Breast epithelium (tissue), 4 donors: ENCODE measurements at regions not wholly inside any gene's neighbourhood (a gene's known extent, or its start where the extent isn't known, plus 50 kb on each side); places are given as distances from the start of the nearest gene placed in this dataset.

Experiments
- DNase-seq, 2 donors: peaks; one replicate each; pipeline ENCODE4 v3.0.0-alpha.2; 2019; ENCODE audit warnings: low spot score in 2 of 2
- H3K27ac ChIP-seq, 2 donors: fragments of 200-600 bp; sonication (generic) in 1 of 2; one replicate each; pipeline ENCODE4 v1.5.1; 2016 to 2019; ENCODE audit warnings: mild to moderate bottlenecking in 1 of 2
- H3K27me3 ChIP-seq, 2 donors: fragments of 200-600 bp; sonication (generic) in 1 of 2; one replicate each; pipeline versions ENCODE4 v1.5.1 to v1.6.0; 2017 to 2019; ENCODE audit warnings: control low read depth in 1 of 2, mild to moderate bottlenecking in 1 of 2
- H3K36me3 ChIP-seq: fragments of 200-600 bp; one replicate; pipeline ENCODE4 v1.5.1; 2019
- H3K4me1 ChIP-seq, 2 donors: fragments of 200-600 bp; sonication (generic); one replicate each; pipeline ENCODE4 v1.5.1; 2016 to 2019; ENCODE audit warnings: control low read depth in 1 of 2
- H3K4me3 ChIP-seq, 3 donors: fragments of 200-600 bp; sonication (generic); 1 replicate in 2 of 3; 2 replicates in 1 of 3; pipeline ENCODE4 v1.5.1; 2016 to 2019; ENCODE audit warnings: mild to moderate bottlenecking in 3 of 3, moderate library complexity in 2 of 3
- H3K9me3 ChIP-seq, 2 donors: fragments of 200-600 bp; sonication (generic) in 1 of 2; one replicate each; pipeline ENCODE4 v1.5.1; 2016 to 2019; ENCODE audit warnings: control low read depth in 1 of 2
- CTCF ChIP-seq, 3 donors: fragments of 450-650 bp; IDR thresholded peaks; one replicate each; pipeline ENCODE4 v1.5.1; 2016 to 2017; ENCODE audit warnings: antibody characterized with exemption in 3 of 3, mild to moderate bottlenecking in 3 of 3, moderate library complexity in 3 of 3
- POLR2A ChIP-seq: fragments of 450-650 bp; IDR thresholded peaks from one replicate; pipeline ENCODE4 v1.6.1; 2016; ENCODE audit warnings: antibody characterized with exemption, mild to moderate bottlenecking, moderate library complexity
- POLR2AphosphoS5 ChIP-seq, 3 donors: sonication (generic); formaldehyde crosslinking; IDR thresholded peaks; one replicate each; pipeline ENCODE4 v1.6.1; 2017; ENCODE audit warnings: antibody characterized with exemption in 3 of 3
- intact Hi-C: fragments of 100-400 bp; cut with DNase I; formaldehyde crosslinking; loops from one replicate; pipeline ENCODE4 v1.15.1; 2023; ENCODE audit warnings: low total_unique reads

GRCh38 chr12:88638966-88639760, 58.9 kb upstream of the KITLG start:
- Histone ChIP-seq H3K27ac (no peak overlapping the region), H3K4me1 (no peaks in the 10 kb centered on the region), H3K4me3 (no peak overlapping the region), H3K36me3 (no peaks in the 10 kb centered on the region), H3K9me3 (no peaks in the 10 kb centered on the region), H3K27me3 (no peaks in the 10 kb centered on the region)
- no peak for DNase-seq
- TF ChIP-seq POLR2AphosphoS5 (IDR thresholded peaks at IDR 0.05) (no peak), POLR2A (no peak), CTCF (IDR thresholded peaks at IDR 0.05) (no peak)
- intact Hi-C loops, result no loop called here

- Histone ChIP-seq H3K27me3 (no peaks in the 10 kb centered on the region), H3K4me1 (no peaks in the 10 kb centered on the region), H3K36me3 (no peaks in the 10 kb centered on the region), H3K27ac (no peak overlapping the region), H3K9me3 (no peaks in the 10 kb centered on the region), H3K4me3 (no peak overlapping the region)
- DNase-seq, result no peak
- TF ChIP-seq CTCF (IDR thresholded peaks at IDR 0.05), result no peak
- TF ChIP-seq POLR2A, result no peak
- TF ChIP-seq POLR2AphosphoS5 (IDR thresholded peaks at IDR 0.05), result no peak
- intact Hi-C loops, result no loop called here
Measured at GRCh38 chr12:88638388-88638787, 58.1 kb upstream of the KITLG start.

GRCh38 chr12:88634008-88634407, 53.7 kb upstream of the KITLG start:
- Histone ChIP-seq H3K27me3 (no peaks in the 10 kb centered on the region), H3K36me3 (no peaks in the 10 kb centered on the region), H3K4me1 (no peaks in the 10 kb centered on the region), H3K4me3 (no peak overlapping the region), H3K27ac (no peak overlapping the region), H3K9me3 (no peaks in the 10 kb centered on the region)
- intact Hi-C loops, result no loop called here
- DNase-seq, result no peak
- TF ChIP-seq CTCF (IDR thresholded peaks at IDR 0.05), result no peak
- TF ChIP-seq POLR2A, result no peak
- TF ChIP-seq POLR2AphosphoS5 (IDR thresholded peaks at IDR 0.05), result no peak

GRCh38 chr12:88633312-88633711, 53.0 kb upstream of the KITLG start:
- Histone ChIP-seq H3K9me3 (no peaks in the 10 kb centered on the region), H3K4me1 (no peaks in the 10 kb centered on the region), H3K4me3 (no peak overlapping the region), H3K27ac (no peak overlapping the region), H3K27me3 (no peaks in the 10 kb centered on the region), H3K36me3 (no peaks in the 10 kb centered on the region)
- TF ChIP-seq CTCF (IDR thresholded peaks at IDR 0.05), result peak in 1 of 3 donors; percentile 22
- no peak for TF ChIP-seq POLR2A
- intact Hi-C loops, result no loop called here
- DNase-seq, result no peak

GRCh38 chr12:88630561-88630960, 50.3 kb upstream of the KITLG start:
- TF ChIP-seq POLR2A (no peak), CTCF (IDR thresholded peaks at IDR 0.05) (no peak), POLR2AphosphoS5 (IDR thresholded peaks at IDR 0.05) (no peak)
- H3K27me3 ChIP-seq, result no peaks in the 10 kb centered on the region
- DNase-seq, result no peak
- no peaks in the 10 kb centered on the region for H3K4me1 ChIP-seq
- H3K27ac ChIP-seq, result no peak overlapping the region
- intact Hi-C loops, result no loop called here
- no peak overlapping the region for H3K4me3 ChIP-seq
- H3K9me3 ChIP-seq, result no peaks in the 10 kb centered on the region
- H3K36me3 ChIP-seq, result no peaks in the 10 kb centered on the region
